GM11168 (cell line): ENCODE measurements at regions not wholly inside any gene's neighbourhood (a gene's known extent, or its start where the extent isn't known, plus 50 kb on each side); places are given as distances from the start of the nearest gene placed in this dataset.

Experiments
- in situ Hi-C: fragments of 300-500 bp; cut with MboI; formaldehyde crosslinking; loops from one replicate; pipeline ENCODE4 v1.12.0; 2022; ENCODE audit warnings: low sequenced_read_pairs; ENCODE audit not compliant: unreplicated experiment

DNA sequence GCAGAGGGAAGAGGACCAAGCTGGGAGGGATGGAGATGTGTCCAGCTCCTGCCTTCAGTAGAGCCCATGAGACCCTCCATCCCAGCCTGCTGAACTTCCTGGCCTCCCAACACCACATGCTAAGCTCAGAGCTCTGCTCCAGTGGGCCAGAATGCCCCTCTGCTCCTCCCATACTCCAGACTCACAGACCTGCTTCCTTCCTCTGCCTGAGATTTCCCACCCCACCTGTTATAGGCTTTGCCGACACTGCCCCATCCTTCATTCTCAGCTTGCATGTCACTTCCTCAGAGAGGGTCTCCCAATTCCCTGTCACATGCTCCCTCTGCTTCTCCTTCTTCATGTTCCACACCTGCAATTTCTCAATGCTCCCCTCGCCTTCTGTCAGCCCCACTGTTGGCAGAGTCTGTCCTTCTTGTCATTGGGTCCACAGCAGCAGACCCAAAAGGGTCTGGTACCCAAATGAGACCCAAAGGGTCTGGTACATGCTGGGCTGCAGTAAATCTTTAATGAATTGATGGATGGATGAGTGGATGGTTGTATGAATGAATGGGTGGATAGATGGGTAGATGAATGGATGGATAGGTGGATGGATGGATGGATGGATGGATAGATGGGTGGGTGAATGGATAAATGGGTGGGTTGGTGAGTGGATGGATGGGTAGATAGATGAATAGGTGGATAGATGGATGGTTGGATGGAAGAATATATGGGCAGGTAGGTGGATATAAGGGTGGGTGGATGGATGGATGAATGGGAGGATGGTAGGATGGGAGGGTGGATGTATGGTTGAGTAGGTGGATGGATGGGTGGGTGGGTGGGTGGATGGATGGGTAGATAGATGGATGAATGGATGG lies 105.3 kb upstream of the FGF3 start:
- in situ Hi-C loops, result loop anchor here (5.0 to 25.0 kb wide), 2 partner anchors 258 to 513 kb away; no protein-coding TSS in a partner anchor

- in situ Hi-C loops, result no loop called here
These were observed 106.4 kb upstream of the FGF3 start for GRCh38 chr11:69925366-69926196.

GRCh38 chr11:69926376-69927050 lies 107.3 kb upstream of the FGF3 start:
- in situ Hi-C loops, result no loop called here

- in situ Hi-C loops, result no loop called here
These were observed 108.9 kb upstream of the FGF3 start for GRCh38 chr11:69928121-69928520.

- in situ Hi-C loops, result no loop called here
These were observed 109.8 kb upstream of the FGF3 start for GRCh38 chr11:69928975-69929374.

DNA sequence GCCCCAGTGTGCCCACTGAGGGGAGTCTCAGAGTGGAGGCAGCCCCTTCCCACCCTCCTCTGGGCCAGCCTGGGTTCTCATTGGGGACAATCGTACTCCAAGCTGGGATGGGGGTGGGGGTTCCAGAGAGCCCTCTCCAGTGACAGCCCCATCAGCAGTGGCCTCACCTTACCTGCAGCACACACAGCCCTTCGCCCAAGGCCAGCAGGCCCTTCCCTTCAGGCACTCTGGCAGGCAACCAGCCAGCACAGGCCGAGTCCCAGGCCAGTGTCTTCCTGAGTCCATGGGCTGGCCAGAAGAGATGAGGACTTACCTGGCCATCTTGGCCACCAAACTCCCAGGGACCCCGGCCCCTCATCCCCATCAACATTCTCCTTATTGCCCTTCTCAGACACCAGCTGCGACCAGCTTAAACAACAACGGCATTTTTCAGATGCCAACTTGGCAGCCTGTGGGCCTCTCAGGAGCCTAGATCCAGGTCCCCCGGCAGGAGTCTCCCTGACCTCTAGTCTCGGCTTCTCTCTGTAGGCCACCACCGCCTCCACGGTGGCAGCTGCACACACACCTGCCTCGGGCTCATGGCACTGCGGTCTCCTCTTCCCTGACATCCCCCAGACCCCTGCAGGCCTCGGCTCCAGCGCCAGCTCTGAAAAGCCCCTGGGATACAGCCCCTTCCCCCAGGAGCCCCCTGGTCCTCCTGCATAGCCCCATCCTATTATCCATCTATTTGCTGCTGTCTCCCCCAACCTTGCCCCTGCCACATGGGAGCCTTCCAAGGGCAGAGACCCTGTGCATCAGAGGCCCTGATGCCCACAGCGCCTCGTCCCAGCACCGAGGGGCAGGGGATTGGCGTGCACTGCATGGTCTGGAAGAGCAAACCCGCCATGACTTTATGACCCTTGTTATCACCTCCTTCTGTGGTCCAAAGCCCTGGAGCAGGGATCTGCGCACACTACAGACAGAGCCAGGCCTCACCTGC lies 111.2 kb upstream of the FGF3 start:
- in situ Hi-C loops, result no loop called here

- in situ Hi-C loops, result no loop called here
These were observed 112.1 kb upstream of the FGF3 start for GRCh38 chr11:69931060-69931910.

DNA sequence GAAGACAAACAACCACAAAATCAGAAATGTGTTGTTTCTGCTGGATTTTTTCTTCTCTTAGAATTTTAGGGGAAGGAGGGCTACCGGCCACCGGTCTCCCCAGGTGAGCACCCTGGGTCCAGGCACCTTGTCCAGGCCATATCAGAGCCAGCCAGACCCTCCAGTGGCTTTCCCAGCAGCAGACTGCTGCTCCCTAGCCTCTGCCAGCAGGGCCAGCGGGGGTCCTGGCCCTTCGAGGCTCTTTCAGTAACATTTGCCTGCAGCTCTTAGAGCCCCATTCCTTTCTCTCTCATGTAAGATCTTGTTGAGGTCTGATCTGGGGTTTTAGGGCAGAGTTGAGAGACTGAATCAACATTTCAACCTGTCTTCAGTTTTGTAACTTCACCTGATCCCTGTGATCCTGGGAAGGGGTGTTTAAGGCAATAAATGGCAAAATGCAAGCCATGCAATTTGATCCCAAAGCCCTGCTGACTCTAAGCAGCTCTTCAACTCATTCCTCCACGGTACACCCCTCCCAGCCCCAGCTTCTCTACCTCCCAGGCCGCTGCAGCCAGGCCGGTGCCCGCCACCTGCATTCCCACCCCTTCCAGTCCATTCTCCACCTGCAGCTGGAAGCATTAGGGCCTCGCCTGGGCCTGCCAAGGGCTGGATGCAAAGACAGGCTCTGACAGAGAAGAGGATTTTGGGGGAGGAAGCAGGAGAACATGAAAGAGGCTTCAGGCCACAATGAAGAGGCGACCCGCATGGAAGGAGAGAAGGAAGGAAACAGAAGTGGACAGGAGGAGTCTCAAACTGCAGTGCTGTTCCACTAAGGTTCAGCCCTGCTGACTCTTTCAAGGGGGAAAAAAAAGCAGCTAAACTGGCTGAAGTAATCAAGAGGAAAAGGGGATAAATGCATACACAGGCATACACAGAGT lies 113.0 kb upstream of the FGF3 start:
- in situ Hi-C loops, result no loop called here

GRCh38 chr11:69934861-69935494 lies 115.8 kb upstream of the FGF3 start:
- in situ Hi-C loops, result no loop called here

DNA sequence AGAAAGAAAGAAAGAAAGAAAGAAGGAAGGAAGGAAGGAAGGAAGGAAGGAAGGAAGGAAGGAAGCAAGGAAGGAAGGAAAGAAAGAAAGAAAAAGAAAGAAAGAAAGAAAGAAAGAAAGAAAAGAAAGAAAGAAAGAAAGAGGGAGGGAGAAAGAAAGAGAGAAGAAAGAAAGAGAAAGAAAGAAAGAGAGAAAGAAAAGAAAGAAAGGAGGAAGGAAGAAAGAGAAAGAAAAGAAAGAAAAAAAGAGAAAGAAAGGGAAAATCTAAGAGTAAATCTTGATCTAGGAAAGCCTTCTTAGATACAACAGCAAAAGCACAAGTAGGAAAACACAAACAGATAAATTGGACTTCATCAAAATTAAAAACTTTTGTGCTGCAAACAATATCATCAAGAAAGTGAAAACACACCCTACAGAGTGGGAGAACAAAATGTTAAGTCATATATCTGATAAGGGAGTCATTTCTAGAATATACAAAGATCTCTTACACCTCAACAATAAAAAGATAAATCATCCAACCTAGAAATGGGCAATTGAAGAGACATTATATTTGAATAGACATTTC lies 116.8 kb upstream of the FGF3 start:
- in situ Hi-C loops, result no loop called here

GRCh38 chr11:69936771-69937170 lies 117.6 kb upstream of the FGF3 start:
- in situ Hi-C loops, result no loop called here

- in situ Hi-C loops, result no loop called here
These were observed 119.0 kb upstream of the FGF3 start for GRCh38 chr11:69938206-69938605.

- in situ Hi-C loops, result no loop called here
These were observed 120.5 kb upstream of the FGF3 start for GRCh38 chr11:69939551-69940245.

DNA sequence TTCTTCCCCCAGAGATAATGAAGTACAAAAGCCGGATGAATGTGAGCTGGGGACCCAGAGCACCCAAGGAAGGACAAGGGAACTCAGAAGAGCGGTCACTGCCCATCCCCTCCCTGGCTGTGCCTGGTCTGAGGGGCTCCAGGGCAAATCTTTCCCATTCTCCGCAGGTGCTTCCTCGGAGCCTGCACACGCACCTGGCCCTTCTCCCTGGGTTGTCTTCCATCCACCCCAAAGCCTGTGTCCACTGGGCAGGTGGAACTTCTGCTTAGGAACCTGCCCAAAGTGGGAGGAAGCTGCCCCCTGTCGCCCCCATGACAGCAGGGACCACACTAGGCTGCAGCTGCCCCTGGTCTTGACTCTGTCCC lies 121.0 kb upstream of the FGF3 start:
- in situ Hi-C loops, result no loop called here

DNA sequence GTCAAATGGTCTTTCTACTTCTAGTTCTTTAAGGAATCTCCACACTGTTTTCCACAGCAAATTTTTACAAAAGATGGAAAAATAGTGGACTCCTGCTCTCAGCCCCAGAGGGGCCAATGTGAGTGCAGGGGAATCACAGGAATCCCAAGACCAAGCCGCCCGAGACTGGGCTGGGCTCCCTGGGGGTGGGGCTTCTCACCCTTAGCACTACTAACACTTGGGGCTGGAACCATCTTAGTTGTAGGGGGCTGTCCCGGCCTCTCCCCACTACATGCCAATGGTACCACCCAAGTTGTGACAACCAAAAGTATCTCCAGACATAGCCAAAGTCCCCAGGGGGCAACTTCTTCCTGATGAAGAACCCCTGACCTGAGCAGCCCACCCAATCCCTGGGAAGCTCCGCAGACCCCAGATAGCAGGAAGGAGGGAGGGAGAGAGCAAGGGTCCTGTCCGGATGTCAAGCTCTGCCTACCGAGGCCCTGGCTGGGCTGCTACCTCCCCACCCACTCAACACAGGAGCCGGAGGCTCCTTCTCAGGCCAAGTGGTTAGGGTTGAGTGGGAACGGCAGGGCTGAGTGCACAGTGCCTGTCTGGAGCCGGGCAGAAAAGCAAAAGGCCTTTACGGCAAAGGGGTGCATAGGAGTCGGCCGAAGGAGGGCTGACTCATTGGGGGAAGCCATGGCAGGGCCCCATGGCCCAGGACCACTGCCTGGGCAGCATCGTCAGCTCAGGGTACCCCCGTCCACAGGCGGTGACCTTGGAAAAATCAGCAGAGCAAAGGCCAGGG lies 122.5 kb upstream of the FGF3 start:
- in situ Hi-C loops, result no loop called here

- in situ Hi-C loops, result no loop called here
These were observed 123.2 kb upstream of the FGF3 start for GRCh38 chr11:69942333-69942820.
